GM13976 (cell line): ENCODE measurements at regions not wholly inside any gene's neighbourhood (a gene's known extent, or its start where the extent isn't known, plus 50 kb on each side); places are given as distances from the start of the nearest gene placed in this dataset.

Experiments
- DNase-seq: peaks from one replicate; pipeline ENCODE4 v3.0.0; 2012; ENCODE audit warnings: low spot score
- in situ Hi-C: fragments of 300-500 bp; cut with MboI; formaldehyde crosslinking; loops from one replicate; pipeline ENCODE4 v1.12.0; 2022; ENCODE audit warnings: low sequenced_read_pairs, mixed read lengths, inconsistent platforms; ENCODE audit not compliant: unreplicated experiment
- TF ChIP-seq, protein P1 (sequence below): IDR thresholded peaks from 2 replicates; pipeline ENCODE4 v1.5.1; 2012; ENCODE audit warnings: borderline replicate concordance, mild to moderate bottlenecking; ENCODE audit not compliant: insufficient read depth; ENCODE audit errors: extremely low read depth, missing control alignments, control extremely low read depth

DNA sequence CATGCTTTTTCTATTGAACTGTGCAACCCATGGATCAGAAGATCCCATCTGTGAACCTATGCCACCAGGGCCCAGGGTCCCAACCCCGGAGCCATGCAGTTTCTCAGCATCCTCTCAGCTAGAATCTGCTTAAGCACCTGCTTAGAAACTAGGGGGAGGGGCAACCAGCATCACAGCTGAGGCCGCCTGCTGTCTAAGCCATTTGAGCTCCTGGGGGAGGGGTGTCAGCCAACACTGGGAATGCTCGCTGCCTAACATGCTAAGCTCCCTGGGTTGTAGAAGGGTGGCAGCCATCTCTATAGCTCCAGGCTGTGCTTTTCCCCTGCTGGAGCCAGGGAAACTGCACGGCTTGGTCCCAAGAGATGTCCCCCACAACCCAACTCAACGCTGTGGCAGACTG is 322.8 kb downstream of the EDEM1 start:
- no peak for DNase-seq
- TF ChIP-seq, protein P1, sequence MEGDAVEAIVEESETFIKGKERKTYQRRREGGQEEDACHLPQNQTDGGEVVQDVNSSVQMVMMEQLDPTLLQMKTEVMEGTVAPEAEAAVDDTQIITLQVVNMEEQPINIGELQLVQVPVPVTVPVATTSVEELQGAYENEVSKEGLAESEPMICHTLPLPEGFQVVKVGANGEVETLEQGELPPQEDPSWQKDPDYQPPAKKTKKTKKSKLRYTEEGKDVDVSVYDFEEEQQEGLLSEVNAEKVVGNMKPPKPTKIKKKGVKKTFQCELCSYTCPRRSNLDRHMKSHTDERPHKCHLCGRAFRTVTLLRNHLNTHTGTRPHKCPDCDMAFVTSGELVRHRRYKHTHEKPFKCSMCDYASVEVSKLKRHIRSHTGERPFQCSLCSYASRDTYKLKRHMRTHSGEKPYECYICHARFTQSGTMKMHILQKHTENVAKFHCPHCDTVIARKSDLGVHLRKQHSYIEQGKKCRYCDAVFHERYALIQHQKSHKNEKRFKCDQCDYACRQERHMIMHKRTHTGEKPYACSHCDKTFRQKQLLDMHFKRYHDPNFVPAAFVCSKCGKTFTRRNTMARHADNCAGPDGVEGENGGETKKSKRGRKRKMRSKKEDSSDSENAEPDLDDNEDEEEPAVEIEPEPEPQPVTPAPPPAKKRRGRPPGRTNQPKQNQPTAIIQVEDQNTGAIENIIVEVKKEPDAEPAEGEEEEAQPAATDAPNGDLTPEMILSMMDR = no peak
- in situ Hi-C loops = no loop called here

- DNase-seq = no peak
- in situ Hi-C loops = no loop called here
- TF ChIP-seq, protein P1 = no peak
Observed at GRCh38 chr3:5517921-5518320, 330.4 kb downstream of the EDEM1 start.

DNA sequence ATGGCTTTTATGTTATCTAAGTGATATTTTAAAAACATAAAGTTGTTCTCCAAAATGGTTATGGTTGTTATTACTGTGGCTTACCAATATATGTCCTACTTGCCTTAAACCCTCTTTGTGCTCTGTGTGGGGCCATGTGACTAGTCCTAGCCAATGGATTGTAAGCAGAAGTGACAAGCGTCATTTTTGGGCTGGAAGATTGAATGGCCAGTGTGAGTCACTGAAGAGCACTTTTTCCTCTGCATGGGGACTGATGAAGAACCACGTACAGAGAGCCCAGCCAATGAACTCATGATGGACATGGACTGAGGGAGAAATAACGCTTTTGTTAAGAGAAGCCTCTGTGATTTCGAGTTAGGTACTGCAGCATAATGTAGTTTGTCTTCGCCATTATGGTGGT is 332.7 kb downstream of the EDEM1 start:
- in situ Hi-C loops = no loop called here
- TF ChIP-seq, protein P1 = no peak
- no peak for DNase-seq

GRCh38 chr3:5523125-5523524 is 335.6 kb downstream of the EDEM1 start:
- TF ChIP-seq, protein P1 = no peak
- in situ Hi-C loops = no loop called here
- DNase-seq = no peak

- DNase-seq = no peak
- TF ChIP-seq, protein P1 = no peak
- in situ Hi-C loops = no loop called here
Observed at GRCh38 chr3:5531039-5531438, 343.5 kb downstream of the EDEM1 start.

- in situ Hi-C loops = no loop called here
- no peak for DNase-seq
- TF ChIP-seq, protein P1 = no peak
Observed at GRCh38 chr3:5531741-5532290, 344.3 kb downstream of the EDEM1 start.

DNA sequence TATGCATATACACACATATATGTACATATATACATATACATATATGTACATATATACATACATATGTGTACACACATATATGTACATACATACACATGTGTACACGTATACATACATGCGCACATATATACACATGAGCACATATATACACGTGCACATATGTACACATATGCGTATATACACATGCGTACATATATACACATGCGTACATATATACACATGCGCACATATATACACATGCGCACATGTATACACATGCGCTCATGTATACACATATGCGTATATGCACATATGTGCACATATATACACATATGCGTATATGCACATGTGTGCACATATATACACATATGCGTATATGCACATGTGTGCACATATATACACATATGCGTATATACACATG is 353.0 kb downstream of the EDEM1 start:
- no peak for DNase-seq
- in situ Hi-C loops = no loop called here
- TF ChIP-seq, protein P1 = no peak
